H1 (cell line): ENCODE measurements at regions not wholly inside any gene's neighbourhood (a gene's known extent, or its start where the extent isn't known, plus 50 kb on each side); places are given as distances from the start of the nearest gene placed in this dataset.

Source experiments
- SRF ChIP-seq: IDR thresholded peaks from 2 replicates; pipeline ENCODE4 v1.6.1; 2011; ENCODE audit warnings: mild to moderate bottlenecking, low read depth, low read length, moderate library complexity
- SUZ12 ChIP-seq: fragments of 200-600 bp; sonication (generic); IDR thresholded peaks from 2 replicates; pipeline ENCODE4 v1.6.1; 2012; ENCODE audit warnings: mild to moderate bottlenecking, inconsistent platforms, low read length, moderate library complexity, mixed read lengths

DNA sequence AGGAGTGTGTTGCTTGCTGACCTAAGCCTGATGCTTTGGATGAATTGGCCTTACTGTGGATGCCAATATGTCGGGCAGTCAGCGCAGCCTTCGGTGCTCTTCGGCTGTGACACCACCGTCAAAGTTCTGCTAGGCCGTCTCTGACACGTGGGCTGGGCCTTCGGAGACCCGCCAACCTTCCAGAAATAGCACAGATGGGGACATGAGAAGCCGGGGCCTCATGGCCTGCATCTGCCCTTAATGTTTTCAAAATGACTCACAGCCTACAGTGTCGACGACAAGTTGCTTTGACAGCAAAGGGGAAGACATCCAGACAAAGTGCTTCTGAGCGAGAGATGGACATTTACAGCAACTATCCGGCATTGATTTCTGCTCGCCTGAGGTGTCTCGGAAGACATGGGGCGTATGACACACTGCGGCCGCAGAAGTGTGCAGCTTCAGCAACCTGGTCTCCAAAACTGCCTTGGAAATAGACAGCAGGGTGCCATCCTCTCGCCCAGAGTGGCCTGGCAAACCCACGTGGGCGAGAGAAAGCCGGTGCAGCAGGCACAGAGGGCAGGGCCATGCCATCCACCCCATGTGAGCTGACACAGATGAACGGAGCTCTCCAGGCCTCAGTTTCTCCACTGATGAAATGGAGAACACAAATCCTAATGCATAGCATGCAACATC, 94.0 kb upstream of the PPP2R2D start (continued):
- TF ChIP-seq SUZ12 = no peak
- no peak for TF ChIP-seq SRF
